ENCODE measurements at regions not wholly inside any gene's neighbourhood (a gene's known extent, or its start where the extent isn't known, plus 50 kb on each side); places are given as distances from the start of the nearest gene placed in this dataset.

GRCh38 chr4:101660607-101661006 is 129.9 kb upstream of the BANK1 start:
- H3K36me3 Mint-ChIP-seq (ENCODE audit: insufficient read depth): no peaks in the 10 kb centered on the region
- DNase-seq (ENCODE audit: low spot score, unreplicated experiment): no peak
- no peak for TF ChIP-seq CTCF (IDR thresholded peaks at IDR 0.05; ENCODE audit: unreplicated experiment)
- no peaks in the 10 kb centered on the region for H3K4me1 Mint-ChIP-seq (ENCODE audit: low read depth)
- H3K27ac Mint-ChIP-seq: no peak overlapping the region
- no peak overlapping the region for H3K4me3 Mint-ChIP-seq (ENCODE audit: low read depth)
- H3K27me3 Mint-ChIP-seq: no peaks in the 10 kb centered on the region
- peaks cover 3% of the 10 kb centered on the region for H3K9me3 Mint-ChIP-seq (ENCODE audit: low read depth)

- H3K27ac Mint-ChIP-seq: no peak overlapping the region
- TF ChIP-seq CTCF (IDR thresholded peaks at IDR 0.05; ENCODE audit: unreplicated experiment): no peak
- H3K36me3 Mint-ChIP-seq (ENCODE audit: insufficient read depth): no peaks in the 10 kb centered on the region
- no peaks in the 10 kb centered on the region for H3K4me1 Mint-ChIP-seq (ENCODE audit: low read depth)
- no peak for DNase-seq (ENCODE audit: low spot score, unreplicated experiment)
- H3K9me3 Mint-ChIP-seq (ENCODE audit: low read depth): no peaks in the 10 kb centered on the region
- H3K4me3 Mint-ChIP-seq (ENCODE audit: low read depth): no peak overlapping the region
- no peaks in the 10 kb centered on the region for H3K27me3 Mint-ChIP-seq
These were observed 134.7 kb upstream of the BANK1 start for GRCh38 chr4:101655857-101656256.

GRCh38 chr4:101655005-101655404 is 135.5 kb upstream of the BANK1 start:
- DNase-seq (ENCODE audit: low spot score, unreplicated experiment): no peak
- no peak overlapping the region for H3K4me3 Mint-ChIP-seq (ENCODE audit: low read depth)
- no peak for TF ChIP-seq CTCF (IDR thresholded peaks at IDR 0.05; ENCODE audit: unreplicated experiment)
- H3K9me3 Mint-ChIP-seq (ENCODE audit: low read depth): no peaks in the 10 kb centered on the region
- no peak overlapping the region for H3K27ac Mint-ChIP-seq
- H3K36me3 Mint-ChIP-seq (ENCODE audit: insufficient read depth): no peaks in the 10 kb centered on the region
- H3K27me3 Mint-ChIP-seq: no peaks in the 10 kb centered on the region
- no peaks in the 10 kb centered on the region for H3K4me1 Mint-ChIP-seq (ENCODE audit: low read depth)

GRCh38 chr4:101651778-101652177 is 138.8 kb upstream of the BANK1 start:
- DNase-seq (ENCODE audit: low spot score, unreplicated experiment): no peak
- Mint-ChIP-seq H3K9me3 (ENCODE audit: low read depth) (no peaks in the 10 kb centered on the region), H3K4me3 (ENCODE audit: low read depth) (no peak overlapping the region), H3K27me3 (no peaks in the 10 kb centered on the region), H3K27ac (no peak overlapping the region), H3K4me1 (ENCODE audit: low read depth) (no peaks in the 10 kb centered on the region), H3K36me3 (ENCODE audit: insufficient read depth) (no peaks in the 10 kb centered on the region)
- TF ChIP-seq CTCF (IDR thresholded peaks at IDR 0.05; ENCODE audit: unreplicated experiment): no peak

- Mint-ChIP-seq H3K9me3 (ENCODE audit: low read depth) (no peaks in the 10 kb centered on the region), H3K4me1 (ENCODE audit: low read depth) (no peaks in the 10 kb centered on the region), H3K27me3 (no peaks in the 10 kb centered on the region), H3K4me3 (ENCODE audit: low read depth) (no peak overlapping the region), H3K36me3 (ENCODE audit: insufficient read depth) (no peaks in the 10 kb centered on the region), H3K27ac (no peak overlapping the region)
- TF ChIP-seq CTCF (IDR thresholded peaks at IDR 0.05; ENCODE audit: unreplicated experiment): no peak
- DNase-seq (ENCODE audit: low spot score, unreplicated experiment): no peak
These were observed 140.6 kb upstream of the BANK1 start for GRCh38 chr4:101649790-101650515.

Measured in progenitor cell of endocrine pancreas (in vitro differentiated cells).